MG63 (cell line): ENCODE measurements at regions not wholly inside any gene's neighbourhood (a gene's known extent, or its start where the extent isn't known, plus 50 kb on each side); places are given as distances from the start of the nearest gene placed in this dataset.
"Not testable (repeated sequence)": the region's sequence is repeated elsewhere in the genome, so short reads cannot be mapped to it uniquely, and the experiment has no call there.

Experiments
- DNase-seq: peaks from one replicate; pipeline ENCODE4 v3.0.0-alpha.2; 2020
- H3K27me3 ChIP-seq: fragments of 250-450 bp; sonication (Bioruptor Pico); 2 replicates; pipeline ENCODE4 v1.5.1; 2020; ENCODE audit warnings: mild to moderate bottlenecking, moderate library complexity
- H3K36me3 ChIP-seq: fragments of 250-450 bp; sonication (Bioruptor Pico); 2 replicates; pipeline ENCODE4 v1.5.1; 2020; ENCODE audit warnings: mild to moderate bottlenecking, moderate library complexity
- H3K4me3 ChIP-seq: fragments of 250-450 bp; sonication (Bioruptor Pico); 2 replicates; pipeline ENCODE4 v1.5.1; 2020; ENCODE audit warnings: mild to moderate bottlenecking, moderate library complexity
- H3K9me3 ChIP-seq: fragments of 250-450 bp; sonication (Bioruptor Pico); 2 replicates; pipeline ENCODE4 v1.5.1; 2020; ENCODE audit warnings: mild to moderate bottlenecking, moderate library complexity

DNA sequence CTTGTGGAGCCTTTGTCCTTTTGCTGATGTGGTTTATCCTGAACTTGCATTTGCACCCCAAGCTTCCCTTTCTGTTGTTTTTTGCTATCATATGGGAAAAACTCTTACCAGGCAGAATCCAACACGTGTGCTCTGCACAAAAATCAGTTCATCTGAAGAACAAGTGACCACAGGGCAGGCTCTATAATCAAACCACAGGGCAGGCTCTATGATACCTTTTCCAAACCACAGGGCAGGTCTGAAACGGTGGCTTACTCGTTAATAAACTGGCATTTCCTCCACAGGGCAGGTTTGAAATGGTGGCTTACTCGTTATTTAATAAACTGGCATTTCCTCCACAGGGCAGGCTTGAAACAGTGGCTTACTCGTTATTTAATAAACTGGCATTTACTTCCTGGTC, 51.7 kb upstream of the LPCAT1 start:
- peaks cover 13% of the 10 kb centered on the region for H3K36me3 ChIP-seq
- H3K4me3 ChIP-seq, H3K27me3 ChIP-seq, H3K9me3 ChIP-seq, DNase-seq: not testable (repeated sequence)

DNA sequence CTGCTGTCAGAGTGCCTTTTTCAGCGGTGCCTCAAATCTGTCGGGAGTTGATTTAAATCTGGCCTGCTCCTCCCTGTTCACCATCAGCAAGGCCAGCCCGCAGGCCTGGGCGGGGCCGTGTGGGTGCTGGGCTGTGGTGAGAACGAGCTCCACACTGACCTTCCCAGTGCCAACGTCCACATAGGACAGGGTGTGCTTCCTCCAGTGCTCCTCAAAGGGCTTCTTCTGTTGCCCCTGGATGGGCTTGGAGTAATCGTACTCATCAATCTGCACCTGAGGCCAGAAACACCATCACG, 50.2 kb upstream of the LPCAT1 start:
- H3K27me3 ChIP-seq, H3K4me3 ChIP-seq, DNase-seq, H3K9me3 ChIP-seq: not testable (repeated sequence)
- H3K36me3 ChIP-seq, result peaks cover 12% of the 10 kb centered on the region

DNA sequence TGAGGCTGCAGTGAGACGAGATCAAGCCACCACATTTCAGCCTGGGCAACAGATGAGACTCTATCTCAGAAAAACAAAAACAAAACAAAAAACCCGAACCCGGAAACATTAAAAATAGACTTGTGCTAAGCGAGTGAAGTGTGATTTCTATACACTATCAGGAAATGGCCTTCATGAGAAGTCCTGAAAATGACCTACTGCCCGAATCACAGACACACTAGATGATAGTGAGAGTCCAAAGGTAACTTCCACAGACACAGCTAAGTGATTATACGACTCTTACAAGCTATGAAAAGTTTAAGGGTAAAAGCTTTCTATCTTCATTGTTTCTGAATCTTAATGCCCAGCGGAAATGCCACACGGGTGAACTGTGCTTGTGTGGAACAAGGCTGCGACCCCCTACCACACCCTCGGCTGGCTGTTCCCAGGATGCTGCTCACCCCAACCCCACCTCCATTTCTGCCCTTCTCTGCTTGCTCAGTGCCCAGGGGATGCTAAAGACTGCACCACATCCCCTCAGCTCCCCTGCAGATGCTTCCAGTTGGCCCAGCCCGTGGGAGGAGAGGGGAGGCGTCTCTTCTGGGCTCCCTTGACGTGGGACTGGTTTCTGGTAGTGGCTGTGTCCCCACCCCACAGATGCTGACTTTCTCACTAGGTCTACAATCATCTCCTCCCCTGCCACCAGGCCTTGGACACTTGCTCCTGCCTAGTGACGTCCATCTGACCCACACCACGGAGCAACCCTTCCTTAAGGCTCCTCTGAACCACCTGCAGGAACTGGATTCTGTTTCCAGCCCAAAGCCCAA, 49.7 kb upstream of the LPCAT1 start:
- H3K9me3 ChIP-seq, H3K4me3 ChIP-seq, H3K27me3 ChIP-seq, H3K36me3 ChIP-seq, DNase-seq: not testable (repeated sequence)
